HS-27A (cell line): ENCODE measurements at regions not wholly inside any gene's neighbourhood (a gene's known extent, or its start where the extent isn't known, plus 50 kb on each side); places are given as distances from the start of the nearest gene placed in this dataset.
"Not testable (repeated sequence)": the region's sequence is repeated elsewhere in the genome, so short reads cannot be mapped to it uniquely, and the experiment has no call there.

Experiments used
- DNase-seq: peaks from one replicate; pipeline ENCODE4 v3.0.0-alpha.2; 2012; ENCODE audit warnings: low read depth, missing footprints

GRCh38 chr2:47295131-47295980, 73.8 kb upstream of the EPCAM start:
- no peak for DNase-seq

DNA sequence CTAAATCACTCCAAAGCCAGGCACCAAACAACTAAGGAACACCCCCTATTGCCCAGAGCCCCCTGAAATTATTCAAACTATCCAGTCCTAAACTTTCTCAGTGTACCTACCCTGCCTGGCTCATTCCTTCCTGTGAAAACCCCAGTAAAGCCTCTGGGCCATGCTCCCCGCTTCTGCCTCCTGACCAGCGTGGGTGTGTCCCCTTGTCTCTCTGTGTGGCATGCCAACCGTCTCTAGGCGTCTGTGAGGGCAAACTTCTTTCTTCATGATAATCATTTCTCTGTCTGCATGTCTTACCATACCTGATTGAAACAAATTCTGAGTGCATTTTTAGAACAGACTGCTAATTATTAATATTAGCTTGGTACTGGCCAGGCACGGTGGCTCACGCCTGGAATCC, 75.1 kb upstream of the EPCAM start:
- no peak for DNase-seq

- DNase-seq, result no peak
Measured at GRCh38 chr2:47288864-47289263, 80.2 kb upstream of the EPCAM start.

DNA sequence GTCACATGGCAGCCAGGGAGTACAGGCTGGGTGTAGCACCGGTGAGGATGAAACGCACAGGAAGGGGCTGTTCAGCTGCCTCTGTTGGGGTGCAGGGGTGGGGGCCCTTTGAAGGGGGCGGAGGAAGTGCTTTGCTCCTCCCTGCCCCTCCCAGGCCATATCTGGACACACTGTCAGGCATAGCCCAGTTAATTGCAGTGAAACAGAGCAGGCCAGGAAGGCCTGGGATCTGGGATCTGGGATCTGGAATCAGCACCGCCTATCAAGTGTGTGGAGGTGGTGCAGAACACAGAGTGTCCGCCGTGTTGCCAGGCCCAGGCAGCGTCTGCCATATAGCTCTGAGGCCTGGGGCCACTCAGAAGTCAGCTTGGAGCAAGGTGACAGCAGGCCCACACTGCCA, 85.5 kb upstream of the EPCAM start:
- DNase-seq, result no peak

DNA sequence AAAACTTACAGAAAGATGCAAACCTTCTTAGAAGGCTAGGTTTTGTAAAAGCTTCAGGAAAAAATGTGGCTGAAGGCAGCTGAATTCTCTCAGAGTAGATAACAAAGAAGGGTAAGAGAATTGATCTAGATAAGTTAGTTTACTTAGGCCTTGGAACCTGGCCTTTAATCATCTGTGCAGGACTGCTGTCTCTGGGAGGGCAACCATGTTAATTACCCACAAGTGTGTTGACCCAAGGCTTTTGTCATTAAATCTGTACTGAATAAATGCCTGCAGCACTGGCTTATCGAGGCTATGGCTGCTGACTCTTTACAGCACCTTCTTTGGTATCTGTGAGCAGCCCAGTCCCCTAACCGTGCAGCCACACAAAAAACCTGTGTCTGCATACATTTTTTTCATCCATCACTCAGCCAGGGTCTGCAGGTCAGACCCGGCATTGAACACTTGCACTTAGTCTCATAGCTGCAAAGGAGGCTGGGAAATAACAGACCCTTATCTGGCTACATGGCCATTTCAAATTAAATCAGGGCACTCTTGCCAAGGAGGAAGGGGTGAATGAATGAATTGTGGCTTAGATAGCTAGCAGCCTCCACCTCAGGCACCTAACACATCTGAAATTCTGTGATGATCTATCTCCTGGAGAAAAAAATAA, 86.4 kb upstream of the EPCAM start:
- no peak for DNase-seq

DNA sequence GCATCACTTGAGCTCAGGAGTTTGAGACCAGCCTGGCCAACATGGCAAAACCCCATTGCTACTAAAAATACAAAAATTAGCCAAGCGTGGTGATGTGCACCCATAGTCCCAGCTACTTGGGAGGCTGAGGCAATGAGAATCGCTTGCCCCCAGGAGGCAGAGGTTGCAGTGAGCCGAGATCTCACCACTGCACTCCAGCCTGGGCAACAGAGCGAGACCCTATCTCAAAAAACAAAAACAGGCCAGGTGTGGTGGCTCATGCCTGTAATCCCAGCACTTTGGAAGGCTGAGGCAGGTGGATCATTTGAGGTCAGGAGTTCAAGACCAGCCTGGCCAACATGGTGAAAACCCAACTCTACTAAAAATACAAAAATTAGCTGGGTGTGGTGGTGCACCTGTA, 89.6 kb upstream of the EPCAM start:
- DNase-seq, result not testable (repeated sequence)

DNA sequence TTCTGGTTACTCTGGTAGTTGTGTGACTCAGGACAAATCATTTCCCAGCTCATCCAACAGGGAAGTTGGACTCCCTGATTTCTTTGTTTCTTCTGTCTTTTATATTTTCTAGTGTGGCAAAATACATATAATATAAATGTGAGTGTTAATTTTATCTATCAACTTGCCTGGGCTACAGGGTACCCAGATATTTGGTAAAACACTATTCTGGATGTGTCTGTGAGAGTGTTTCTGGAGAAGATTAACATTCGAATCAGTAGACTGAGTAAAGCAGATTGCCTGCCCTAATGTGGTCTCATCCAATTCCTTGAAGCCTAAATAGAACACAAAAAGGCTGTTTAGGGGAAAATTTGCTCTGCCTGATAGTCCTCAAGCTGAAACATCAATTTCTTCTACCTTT, 91.1 kb upstream of the EPCAM start:
- DNase-seq, result no peak

DNA sequence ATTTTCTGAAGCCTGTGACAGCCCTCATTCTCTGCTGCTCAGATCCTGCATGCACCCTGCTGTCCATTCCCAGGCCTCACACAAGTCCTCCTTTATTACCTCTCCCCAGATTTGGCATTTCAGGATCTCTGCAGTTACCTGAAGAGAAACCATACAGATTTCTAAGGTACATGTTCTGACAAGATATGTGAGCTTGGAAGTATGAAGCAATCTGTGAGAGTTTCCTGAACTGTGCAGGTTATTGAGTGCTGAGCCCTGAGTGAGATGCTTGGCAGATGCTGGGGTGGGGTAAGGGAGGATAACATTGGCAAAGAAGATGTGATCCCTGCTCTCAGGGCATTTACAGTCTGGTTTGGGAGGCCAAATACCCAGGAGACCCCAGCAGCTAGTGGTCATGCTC, 91.9 kb upstream of the EPCAM start:
- no peak for DNase-seq

- DNase-seq, result no peak
Measured at GRCh38 chr2:47276061-47276460, 93.0 kb upstream of the EPCAM start.

GRCh38 chr2:47274054-47274782, 94.9 kb upstream of the EPCAM start:
- no peak for DNase-seq

GRCh38 chr2:47272905-47273758, 96.0 kb upstream of the EPCAM start:
- DNase-seq, result no peak

- DNase-seq, result no peak
Measured at GRCh38 chr2:47272031-47272864, 95.9 kb upstream of the CALM2 start.

DNA sequence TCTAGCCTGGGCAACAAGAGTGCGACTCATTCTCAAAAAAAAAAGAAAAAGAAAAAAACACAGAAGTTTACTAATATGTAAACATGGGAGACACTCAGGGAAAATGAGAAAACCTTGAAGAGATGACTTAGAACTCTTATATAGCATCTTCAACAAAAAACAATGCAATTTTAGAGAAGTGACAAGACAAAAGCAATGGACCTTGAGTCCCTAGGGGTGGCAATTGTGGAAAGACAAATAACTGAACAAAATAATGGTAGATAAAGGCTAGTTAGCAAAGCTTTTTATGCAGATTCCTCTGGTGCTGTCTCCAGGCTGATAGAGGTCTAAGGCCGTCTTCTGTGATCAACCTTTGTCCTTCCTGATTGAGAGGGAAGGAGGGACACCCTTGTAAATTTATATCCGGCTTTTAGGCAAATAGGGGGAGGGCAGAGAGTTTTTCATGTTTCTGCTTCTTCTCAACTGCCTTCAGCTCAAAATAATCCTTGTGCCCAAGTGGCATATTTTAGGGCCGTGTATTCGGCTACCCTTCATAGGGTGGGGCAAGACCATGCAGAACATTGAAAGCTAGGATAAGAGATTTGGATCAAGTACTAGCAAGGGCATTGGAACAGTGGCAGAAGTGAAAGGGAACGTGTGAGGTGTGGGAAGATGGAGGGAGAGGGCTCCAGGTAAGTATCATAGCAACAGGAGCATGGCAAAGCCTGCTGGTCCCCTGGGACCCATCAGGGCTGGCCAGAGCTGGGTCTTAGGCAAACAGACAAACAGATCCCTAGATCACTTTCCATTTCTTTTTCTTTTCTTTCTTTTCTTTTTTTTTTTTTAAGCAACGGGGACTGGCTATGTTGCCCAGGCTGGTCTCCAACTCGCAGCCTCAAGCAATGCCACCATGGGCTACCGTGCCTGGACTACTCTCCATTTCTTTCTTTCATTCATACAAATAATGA, 95.0 kb upstream of the CALM2 start:
- DNase-seq, result no peak

- no peak for DNase-seq
Measured at GRCh38 chr2:47270421-47270820, 94.1 kb upstream of the CALM2 start.

- peak; percentile 99 for DNase-seq
Measured at GRCh38 chr2:47269316-47270232, 93.3 kb upstream of the CALM2 start.

DNA sequence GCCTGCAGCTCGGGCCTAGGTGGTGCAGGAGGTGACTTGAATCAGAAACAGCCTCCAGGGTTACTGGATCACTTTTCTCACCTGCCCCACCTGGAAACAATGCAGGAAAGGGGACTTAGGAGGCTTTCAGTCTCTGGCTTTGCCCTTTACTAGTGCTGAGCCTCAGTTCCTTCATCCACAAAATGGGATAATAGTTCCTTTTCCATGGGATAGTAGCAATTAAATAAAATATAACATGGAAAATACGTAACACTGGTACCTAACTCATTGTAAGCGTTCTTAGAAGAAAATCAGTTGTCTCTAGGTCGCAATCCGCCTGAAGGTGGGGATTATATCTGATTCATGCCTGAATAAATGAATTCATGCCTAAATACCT, 91.4 kb upstream of the CALM2 start:
- no peak for DNase-seq

DNA sequence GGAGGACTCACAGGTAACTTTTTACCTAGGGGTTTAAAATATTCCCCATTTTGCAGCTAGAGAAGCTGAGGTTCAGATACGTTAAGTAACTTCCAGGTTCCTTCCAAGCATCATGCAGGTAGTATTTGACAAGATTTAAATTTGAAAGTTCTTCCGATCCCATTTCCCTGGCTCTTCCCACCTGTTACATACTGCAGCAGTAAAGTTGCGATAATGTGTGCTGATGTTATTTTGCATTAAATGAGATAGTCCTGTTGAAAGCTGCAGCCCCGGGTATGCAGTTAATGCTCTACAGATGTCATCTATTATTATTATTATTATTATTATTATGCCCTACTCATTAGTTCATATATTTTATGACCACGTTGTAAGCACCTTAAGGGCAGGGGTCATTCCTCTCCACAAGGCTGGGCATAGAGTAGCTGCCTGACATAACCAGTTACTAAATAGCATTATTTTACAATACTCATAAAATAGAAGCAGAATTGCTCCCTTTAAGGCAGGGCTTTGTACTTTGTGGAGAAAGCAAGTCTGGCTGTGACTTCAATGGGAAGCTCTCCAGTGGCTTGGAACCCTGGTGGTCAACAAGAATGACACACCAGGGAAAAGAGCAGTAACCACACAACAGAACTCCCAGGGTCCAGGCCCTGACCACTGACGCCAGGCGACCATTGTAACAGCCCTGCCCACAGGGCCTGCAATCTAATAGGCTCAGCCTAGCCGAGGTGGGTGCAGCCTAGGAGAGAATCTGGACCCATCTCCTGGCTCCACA, 90.8 kb upstream of the CALM2 start:
- no peak for DNase-seq

GRCh38 chr2:47265751-47266231, 89.5 kb upstream of the CALM2 start:
- no peak for DNase-seq
